Fibroblast of pulmonary artery (primary cell): ENCODE measurements at regions not wholly inside any gene's neighbourhood (a gene's known extent, or its start where the extent isn't known, plus 50 kb on each side); places are given as distances from the start of the nearest gene placed in this dataset.

Source experiments
- DNase-seq: peaks from one replicate; pipeline ENCODE4 v3.0.0-alpha.2; 2010; ENCODE audit warnings: low read depth
- H3K4me3 ChIP-seq: replicated peaks from 2 replicates; pipeline ENCODE4 v1.5.1; 2011; ENCODE audit warnings: low read depth, mild to moderate bottlenecking, control low read depth, low read length, moderate library complexity
- TF ChIP-seq, protein P1 (sequence below): IDR thresholded peaks from 2 replicates; pipeline ENCODE4 v1.5.1; 2011; ENCODE audit warnings: mild to moderate bottlenecking, control low read depth, low read length, inconsistent platforms; ENCODE audit errors: missing control alignments

DNA sequence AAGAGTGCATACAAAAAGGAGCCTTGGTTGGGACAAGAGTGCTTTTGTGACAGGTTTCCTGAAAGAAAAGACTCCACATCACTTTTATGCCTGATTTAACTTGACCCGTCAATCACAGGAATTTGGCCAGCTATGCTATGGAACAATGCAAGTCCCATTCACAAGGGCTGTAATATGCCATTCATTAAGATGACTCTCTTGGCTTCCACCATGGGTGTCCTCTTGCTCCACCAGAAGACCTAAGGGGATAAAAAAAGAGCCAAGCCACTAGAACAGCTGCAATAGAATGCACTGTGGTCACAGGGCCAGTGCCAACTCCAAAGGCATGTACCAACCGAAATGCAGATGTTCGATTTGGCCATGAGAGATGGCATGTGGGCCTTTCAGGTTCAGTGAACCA, 480.1 kb upstream of the MPDZ start:
- DNase-seq, result no peak
- TF ChIP-seq, protein P1, sequence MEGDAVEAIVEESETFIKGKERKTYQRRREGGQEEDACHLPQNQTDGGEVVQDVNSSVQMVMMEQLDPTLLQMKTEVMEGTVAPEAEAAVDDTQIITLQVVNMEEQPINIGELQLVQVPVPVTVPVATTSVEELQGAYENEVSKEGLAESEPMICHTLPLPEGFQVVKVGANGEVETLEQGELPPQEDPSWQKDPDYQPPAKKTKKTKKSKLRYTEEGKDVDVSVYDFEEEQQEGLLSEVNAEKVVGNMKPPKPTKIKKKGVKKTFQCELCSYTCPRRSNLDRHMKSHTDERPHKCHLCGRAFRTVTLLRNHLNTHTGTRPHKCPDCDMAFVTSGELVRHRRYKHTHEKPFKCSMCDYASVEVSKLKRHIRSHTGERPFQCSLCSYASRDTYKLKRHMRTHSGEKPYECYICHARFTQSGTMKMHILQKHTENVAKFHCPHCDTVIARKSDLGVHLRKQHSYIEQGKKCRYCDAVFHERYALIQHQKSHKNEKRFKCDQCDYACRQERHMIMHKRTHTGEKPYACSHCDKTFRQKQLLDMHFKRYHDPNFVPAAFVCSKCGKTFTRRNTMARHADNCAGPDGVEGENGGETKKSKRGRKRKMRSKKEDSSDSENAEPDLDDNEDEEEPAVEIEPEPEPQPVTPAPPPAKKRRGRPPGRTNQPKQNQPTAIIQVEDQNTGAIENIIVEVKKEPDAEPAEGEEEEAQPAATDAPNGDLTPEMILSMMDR, result no peak
- H3K4me3 ChIP-seq, result no peak overlapping the region

DNA sequence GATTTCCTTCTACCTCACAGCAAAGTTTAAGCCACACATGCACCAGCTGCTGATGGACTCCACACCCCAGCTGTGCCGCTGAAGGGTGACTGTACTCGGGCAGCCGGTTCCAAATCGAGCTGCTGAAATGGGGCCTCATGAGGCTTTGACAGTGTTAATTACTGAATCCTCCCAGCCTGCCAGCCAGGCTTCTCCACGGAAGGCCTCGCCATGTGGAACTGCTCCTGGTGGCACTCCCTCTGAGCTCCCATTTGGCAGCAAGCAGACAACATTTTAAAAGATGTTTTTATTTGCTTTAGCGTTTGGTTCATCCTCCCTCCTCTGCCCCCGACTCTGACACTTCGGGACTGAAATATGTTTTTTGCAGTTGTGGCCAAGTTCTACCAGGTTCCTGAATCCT, 479.4 kb upstream of the MPDZ start:
- no peak for DNase-seq
- TF ChIP-seq, protein P1, result no peak
- no peak overlapping the region for H3K4me3 ChIP-seq

DNA sequence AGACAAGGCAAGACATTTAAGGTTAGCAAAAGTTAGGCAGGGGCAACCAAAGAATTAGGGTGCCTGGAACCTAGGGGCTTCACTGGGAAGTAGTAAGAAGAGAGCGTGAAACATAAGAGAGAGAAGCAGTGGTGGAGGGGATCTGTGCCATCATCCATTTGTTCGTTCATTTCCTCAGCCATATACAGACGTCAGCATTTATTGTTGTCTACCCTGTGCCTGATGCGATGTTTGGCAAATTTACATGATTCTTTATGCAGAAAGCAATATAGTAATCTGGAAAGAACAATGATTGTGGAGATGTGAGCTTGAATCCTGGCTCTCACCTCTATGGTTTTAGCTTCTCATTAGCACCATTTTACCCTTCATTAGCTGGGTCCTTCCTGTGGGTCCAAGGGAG, 477.5 kb upstream of the MPDZ start:
- no peak overlapping the region for H3K4me3 ChIP-seq
- no peak for DNase-seq
- TF ChIP-seq, protein P1, result no peak

DNA sequence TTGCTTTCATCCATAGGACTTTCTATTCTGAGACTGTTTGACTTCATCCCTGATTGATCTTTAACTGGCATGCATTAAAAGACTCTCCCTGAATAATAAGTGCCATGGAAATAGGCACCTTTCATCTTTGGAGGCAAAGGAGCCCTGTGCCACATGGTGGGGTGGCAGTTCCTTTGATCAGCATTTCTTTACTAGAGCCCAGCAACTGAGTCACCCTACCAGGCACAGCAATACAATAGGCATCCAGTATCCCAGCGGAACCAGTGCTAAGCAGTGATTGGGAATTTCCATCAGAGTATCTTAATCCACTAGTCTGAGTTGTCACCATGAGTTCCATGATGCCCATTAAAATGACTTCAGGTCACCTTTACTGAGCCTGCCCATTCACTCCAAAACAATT, 476.1 kb upstream of the MPDZ start:
- TF ChIP-seq, protein P1, result no peak
- H3K4me3 ChIP-seq, result no peak overlapping the region
- no peak for DNase-seq

DNA sequence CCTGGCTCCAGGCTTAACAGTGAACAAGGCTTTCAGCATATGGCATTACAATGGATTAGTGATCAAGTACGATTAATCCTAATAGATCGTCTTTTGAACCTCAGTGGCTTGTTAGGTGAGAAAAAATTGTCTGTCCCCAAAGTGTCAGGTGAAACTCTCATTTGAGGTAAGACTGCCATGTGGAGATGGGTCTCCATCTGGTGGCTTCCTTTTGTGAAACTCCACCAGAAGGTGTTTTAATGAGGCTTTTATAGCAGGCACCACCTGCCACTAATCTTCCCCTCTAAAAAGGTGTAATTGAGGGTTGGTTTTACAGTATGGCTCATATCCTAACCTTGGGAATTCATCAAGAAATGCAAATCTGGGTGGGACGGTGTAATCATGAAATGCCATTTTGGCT, 471.1 kb upstream of the MPDZ start:
- TF ChIP-seq, protein P1, result no peak
- DNase-seq, result no peak
- H3K4me3 ChIP-seq, result no peak overlapping the region

DNA sequence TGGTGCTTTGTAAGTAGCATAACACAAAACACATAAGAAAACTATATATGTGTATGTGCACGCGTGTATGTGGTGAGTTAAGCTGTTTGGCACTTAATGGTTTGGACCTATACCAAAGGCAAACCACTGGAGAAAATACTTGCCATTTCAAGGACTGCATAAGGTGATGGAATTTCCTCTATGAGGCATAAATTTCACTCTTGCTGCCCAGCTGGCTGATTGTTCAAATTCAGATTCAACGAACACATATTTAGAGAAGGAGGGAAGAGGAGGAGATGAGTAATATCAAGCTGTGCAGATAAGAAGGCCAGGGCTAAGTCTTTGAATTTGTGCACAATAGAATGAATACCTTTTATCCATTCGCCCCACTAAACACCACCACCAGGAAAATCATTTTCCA, 470.6 kb upstream of the MPDZ start:
- H3K4me3 ChIP-seq, result no peak overlapping the region
- TF ChIP-seq, protein P1, result no peak
- DNase-seq, result peak; percentile 97

DNA sequence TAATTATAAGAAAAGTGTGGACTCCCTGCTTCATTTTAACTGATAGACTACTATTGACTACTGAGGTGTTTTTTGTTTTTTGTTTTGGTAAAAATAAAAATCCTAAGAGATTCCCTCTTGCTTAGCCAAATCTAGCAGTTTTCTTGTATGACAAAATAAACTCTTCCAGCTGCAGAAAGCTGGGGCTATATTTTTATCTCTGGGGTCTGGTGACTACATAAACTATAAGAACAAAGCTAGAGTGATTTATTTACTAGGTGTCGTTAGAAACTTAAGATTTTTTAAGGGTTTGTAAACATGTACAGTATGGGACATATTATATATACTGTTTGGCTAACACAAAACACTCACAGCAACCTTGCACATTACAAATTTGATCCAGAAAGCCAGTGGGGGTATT, 467.4 kb upstream of the MPDZ start:
- H3K4me3 ChIP-seq, result no peak overlapping the region
- DNase-seq, result no peak
- TF ChIP-seq, protein P1, result no peak
